Jurkat, Clone E6-1 (cell line): ENCODE measurements at regions not wholly inside any gene's neighbourhood (a gene's known extent, or its start where the extent isn't known, plus 50 kb on each side); places are given as distances from the start of the nearest gene placed in this dataset.
"Not testable (repeated sequence)": the region's sequence is repeated elsewhere in the genome, so short reads cannot be mapped to it uniquely, and the experiment has no call there.

ENCODE experiments used
- DNase-seq: peaks from one replicate; pipeline ENCODE4 v3.0.0-alpha.2; 2011; ENCODE audit warnings: low read depth, low spot score
- H3K4me3 ChIP-seq: 2 replicates; pipeline ENCODE4 v1.5.1; 2011; ENCODE audit warnings: mild to moderate bottlenecking, low read length, control low read depth, moderate library complexity

- DNase-seq = no peak
- no peak overlapping the region for H3K4me3 ChIP-seq
Measured at GRCh38 chr13:111011899-111012298, 97.0 kb upstream of the ANKRD10 start.

DNA sequence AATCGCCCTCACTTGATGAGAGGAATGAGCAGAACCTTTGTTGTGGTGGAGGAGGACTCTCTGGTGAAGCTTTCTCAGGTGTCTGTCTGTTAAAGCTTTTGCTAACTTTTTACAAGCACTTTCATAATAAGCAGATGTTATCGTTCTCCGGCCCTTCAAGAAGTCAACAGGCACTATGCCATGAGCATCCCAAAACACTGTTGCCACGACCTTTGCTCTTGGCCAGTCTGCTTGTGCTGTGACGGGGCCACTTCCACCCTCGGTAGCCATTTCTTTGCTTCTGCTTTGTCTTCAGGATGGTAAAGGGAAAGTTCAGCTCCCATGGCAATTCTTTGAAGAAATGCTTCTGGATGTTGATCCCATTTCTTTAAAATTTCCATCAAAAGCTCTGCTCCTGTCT lies 93.5 kb upstream of the ANKRD10 start:
- no peak for DNase-seq
- no peak overlapping the region for H3K4me3 ChIP-seq

DNA sequence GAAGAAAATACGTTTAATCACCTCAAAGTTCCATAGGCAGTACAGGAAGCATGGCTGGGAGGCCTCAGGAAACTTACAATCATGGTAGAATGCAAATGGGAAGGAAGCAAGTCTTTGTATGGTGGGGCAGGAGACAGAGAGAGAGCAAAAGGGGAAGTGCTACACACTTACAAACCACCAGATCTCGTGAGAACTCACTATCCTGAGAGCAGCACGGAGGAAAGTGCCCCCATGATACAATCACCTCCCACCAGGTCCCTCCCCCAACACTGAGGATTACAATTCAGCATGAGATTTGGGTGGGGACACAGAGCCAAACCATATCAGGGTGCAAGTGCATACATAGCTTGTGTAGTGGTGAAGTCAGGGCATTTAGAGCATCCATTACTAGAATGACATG lies 92.3 kb upstream of the ANKRD10 start:
- no peak overlapping the region for H3K4me3 ChIP-seq
- no peak for DNase-seq

DNA sequence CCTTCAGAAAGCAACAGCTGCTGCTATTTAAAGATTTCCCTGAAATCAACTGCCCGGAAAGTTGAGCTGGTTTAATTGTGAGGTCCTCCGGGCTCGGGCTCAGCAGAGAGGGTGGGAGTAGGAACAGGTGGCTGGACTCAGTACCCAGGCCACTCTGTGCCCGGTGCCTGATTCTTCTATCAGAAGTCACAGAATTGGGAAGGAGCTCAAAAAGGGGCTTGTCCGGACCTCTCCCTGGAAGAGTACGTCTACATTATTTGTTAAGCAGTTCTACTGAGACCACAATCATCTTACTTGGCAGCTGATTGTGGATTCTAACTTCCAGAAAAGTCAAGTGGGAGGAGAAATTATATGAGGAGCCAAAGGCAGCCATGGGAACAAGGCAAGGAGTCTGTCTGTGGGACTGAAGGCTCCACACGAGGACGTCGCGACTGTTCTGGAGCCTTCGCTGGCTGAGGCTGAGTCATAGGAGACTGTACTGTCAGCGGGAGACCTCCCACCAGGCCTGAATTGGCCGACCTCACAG lies 91.7 kb upstream of the ANKRD10 start:
- no peak for DNase-seq
- H3K4me3 ChIP-seq = no peak overlapping the region

DNA sequence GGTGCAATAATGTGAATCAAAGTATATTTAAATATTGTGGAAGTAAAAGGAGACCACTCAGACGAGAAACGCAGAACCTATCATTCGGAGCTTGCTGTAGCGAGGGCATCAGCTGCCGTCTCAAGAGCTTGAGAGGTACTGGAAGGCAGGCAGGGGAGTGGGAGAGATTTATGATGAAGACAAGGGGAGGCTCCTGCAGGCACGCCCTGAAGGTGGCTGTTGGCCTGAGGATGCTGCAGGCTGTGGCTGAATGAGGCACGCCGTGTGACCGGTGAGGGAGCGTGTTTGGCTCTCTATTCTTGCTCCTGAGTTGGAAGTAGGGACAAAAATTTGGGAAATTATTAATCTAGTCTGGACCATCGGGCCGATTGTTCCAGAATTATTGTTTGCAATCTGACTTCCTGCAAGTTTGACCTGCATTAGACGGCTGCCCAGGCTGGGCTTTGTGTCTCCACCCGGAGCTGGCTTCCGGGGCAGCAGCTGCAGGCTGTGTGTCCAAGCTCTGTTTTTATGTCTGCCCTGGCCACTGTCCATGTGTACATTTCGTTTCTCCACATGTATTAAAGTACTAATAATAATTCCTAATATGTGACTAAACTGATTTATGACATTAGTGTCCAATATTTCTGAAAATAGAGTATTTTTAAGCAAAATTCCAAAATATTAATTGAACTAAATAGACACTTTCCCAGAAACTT lies 91.1 kb upstream of the ANKRD10 start:
- no peak for DNase-seq
- H3K4me3 ChIP-seq = no peak overlapping the region

GRCh38 chr13:111005364-111005763 lies 90.5 kb upstream of the ANKRD10 start:
- no peak overlapping the region for H3K4me3 ChIP-seq
- DNase-seq = no peak

GRCh38 chr13:111004444-111004843 lies 89.6 kb upstream of the ANKRD10 start:
- DNase-seq = no peak
- no peak overlapping the region for H3K4me3 ChIP-seq

DNA sequence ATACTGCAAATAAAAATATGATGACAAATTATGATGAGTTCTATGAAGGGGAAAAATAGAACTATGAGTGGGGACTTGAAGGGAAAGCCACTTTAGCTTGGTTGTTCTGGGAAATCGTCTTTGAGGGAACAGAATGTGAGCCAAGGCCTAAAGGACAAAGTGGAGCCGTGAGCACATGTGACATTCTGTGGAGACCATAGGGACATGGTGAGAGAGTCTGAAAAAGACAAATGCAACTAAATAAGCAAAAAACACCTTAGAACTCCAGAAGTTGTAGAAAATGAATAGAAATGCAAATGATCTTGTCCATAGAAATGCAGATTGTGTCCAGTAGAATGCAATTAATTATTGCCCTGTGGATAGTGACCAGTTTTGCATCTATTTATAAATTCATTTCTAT lies 86.8 kb upstream of the ANKRD10 start:
- no peak overlapping the region for H3K4me3 ChIP-seq
- no peak for DNase-seq

DNA sequence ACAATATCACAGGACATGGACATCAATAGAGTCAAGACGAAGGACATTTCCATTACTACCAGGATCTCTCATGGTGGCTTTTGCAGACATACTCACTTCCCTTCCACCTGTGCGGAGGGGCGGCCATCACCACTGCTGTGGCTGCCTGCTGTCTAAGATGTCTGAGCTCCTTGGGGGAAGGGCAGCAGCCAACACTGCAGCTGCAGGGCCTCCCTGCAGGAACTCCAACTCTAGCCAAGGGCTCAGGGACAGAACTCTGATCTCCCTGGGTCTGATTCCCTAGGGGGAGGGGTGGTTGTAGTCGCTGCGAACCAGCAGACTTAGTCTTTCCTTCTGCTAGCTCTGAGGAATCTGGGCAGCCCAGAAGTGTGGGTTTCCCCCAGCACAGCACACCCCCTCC lies 78.9 kb upstream of the ANKRD10 start:
- H3K4me3 ChIP-seq = no peak overlapping the region
- DNase-seq = peak; percentile 9

- no peak overlapping the region for H3K4me3 ChIP-seq
- no peak for DNase-seq
Measured at GRCh38 chr13:110991991-110992508, 77.2 kb upstream of the ANKRD10 start.

DNA sequence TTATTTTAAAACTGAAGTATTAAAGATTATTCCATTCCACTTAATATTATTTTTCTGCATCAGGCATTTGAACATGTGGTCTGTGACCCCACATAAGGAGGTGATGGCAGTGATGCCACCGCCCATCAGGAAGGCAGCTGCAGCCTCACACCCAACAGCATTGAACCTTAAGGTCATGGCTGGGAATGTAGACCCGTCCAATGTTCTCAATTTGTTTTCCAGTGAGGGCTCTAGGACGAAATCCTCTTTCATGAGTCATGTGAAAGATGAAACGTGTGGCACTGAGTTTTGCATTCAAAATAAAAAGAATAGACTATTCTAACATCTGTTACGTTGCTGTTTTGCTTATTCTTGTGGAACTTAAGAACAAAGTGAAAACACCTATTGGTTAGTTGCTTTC lies 74.5 kb upstream of the ANKRD10 start:
- no peak for DNase-seq
- H3K4me3 ChIP-seq = no peak overlapping the region

DNA sequence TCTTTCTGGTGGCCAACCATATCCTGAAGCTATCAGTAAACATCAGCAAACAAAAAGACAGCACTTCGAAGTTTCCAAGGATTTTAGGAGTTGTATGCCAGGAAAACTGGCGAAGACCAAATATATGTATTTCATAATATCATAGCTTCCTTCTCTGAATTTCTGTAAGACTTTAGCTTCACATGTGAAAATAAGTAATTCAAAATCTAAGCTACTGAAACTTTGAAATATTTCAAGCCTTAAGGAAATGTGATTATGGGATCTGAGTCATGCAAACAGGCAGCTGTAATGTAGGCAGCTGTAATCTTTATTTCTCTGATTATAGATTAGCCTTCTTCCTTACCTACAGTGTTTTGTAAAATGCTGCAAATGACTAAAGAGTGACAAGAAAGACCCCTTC lies 70.7 kb upstream of the ANKRD10 start:
- H3K4me3 ChIP-seq = no peak overlapping the region
- no peak for DNase-seq

GRCh38 chr13:110984798-110985197 lies 69.9 kb upstream of the ANKRD10 start:
- DNase-seq = no peak
- no peak overlapping the region for H3K4me3 ChIP-seq

- H3K4me3 ChIP-seq = no peak overlapping the region
- no peak for DNase-seq
Measured at GRCh38 chr13:110984381-110984780, 69.5 kb upstream of the ANKRD10 start.

GRCh38 chr13:110983241-110983640 lies 68.4 kb upstream of the ANKRD10 start:
- DNase-seq = no peak
- no peak overlapping the region for H3K4me3 ChIP-seq

GRCh38 chr13:110981379-110981778 lies 66.5 kb upstream of the ANKRD10 start:
- no peak for DNase-seq
- no peak overlapping the region for H3K4me3 ChIP-seq

GRCh38 chr13:110980921-110981320 lies 66.1 kb upstream of the ANKRD10 start:
- no peak for DNase-seq
- no peak overlapping the region for H3K4me3 ChIP-seq

- not testable (repeated sequence) for DNase-seq, H3K4me3 ChIP-seq
Measured at GRCh38 chr13:110979149-110979548, 64.3 kb upstream of the ANKRD10 start.

DNA sequence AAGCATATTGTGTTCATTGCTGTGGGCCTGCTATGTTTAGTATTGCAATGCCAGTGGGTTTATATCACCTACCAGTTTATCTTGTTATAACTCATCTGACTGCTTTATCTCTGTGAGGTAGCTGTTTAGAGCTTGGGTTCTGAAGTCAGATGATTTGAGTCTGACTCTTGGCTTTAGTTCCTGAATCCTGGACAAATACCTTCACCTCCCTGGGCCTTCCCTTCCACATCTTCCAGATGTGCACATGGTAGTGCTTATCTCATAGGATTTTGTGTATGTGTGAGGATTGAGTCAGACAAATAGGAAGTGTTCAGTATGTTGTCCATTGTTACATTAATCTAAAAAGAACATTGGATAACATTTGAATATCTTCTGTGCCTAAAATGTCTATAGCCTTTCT lies 63.5 kb upstream of the ANKRD10 start:
- no peak overlapping the region for H3K4me3 ChIP-seq
- DNase-seq = no peak

DNA sequence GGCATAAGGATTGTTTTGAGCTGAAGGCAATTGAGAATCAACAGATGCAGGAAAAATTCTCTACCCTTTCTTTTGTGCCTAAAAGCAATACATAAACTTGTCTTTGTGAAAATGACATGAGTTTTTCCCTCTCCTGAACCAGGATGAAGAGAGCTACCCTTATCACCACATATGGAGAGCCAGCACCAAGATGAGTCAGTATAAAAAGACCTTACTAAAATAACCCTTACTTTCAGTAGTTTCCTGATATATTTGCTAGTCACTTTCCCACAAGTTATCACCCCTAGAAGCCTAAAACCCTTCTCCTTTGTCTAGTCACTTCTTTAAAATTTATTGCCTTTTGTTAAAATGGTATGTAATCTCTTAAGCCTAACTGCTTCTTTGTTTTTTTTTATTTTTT lies 61.9 kb upstream of the ANKRD10 start:
- DNase-seq = no peak
- no peak overlapping the region for H3K4me3 ChIP-seq

DNA sequence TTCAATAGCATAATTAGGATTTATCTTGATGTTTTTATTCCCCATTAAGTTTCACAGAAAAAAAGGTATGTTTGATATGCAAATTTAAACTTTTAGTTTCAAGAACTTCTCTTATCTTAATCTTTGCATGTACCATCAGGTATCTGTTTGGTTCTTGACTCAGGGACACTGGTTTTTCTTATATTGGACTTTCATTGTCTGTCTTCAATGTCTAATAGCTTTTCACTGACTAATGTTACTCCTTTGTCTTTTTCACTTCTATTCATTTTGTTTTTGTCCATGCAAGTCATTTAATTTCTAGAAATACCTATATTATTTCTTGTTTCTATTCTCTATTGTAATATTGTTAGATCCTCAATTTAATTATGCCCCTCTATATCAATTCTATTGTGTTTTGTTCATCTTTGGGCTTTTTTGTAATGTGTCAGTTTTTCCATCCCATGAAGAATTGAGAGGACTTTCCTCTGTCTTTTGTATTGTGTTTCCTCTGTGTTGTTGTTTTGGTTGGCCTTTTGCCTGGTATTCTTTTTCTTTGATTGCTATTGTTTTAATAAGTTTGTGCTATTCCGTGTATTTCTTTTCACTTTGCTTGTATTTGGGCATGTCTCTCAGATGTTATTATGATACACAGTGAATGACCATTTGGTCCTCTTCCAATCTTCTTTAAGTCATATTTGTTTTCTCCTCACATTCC lies 58.3 kb upstream of the ANKRD10 start:
- H3K4me3 ChIP-seq = no peak overlapping the region
- no peak for DNase-seq
